ENCODE measurements at regions not wholly inside any gene's neighbourhood (a gene's known extent, or its start where the extent isn't known, plus 50 kb on each side); places are given as distances from the start of the nearest gene placed in this dataset.
A peak's percentile ranks its signal among the peaks of the same experiment; 100 is the strongest.

- no peak for TF ChIP-seq CEBPB (IDR thresholded peaks at IDR 0.05)
- no peak for TF ChIP-seq EGR1 (IDR thresholded peaks at IDR 0.05)
- TF ChIP-seq TAF1 (IDR thresholded peaks at IDR 0.05; ENCODE audit: low read depth), result no peak
- no peak for TF ChIP-seq NFIC (IDR thresholded peaks at IDR 0.05)
- TF ChIP-seq TEAD4 (IDR thresholded peaks at IDR 0.05), result no peak
- TF ChIP-seq CREB1 (IDR thresholded peaks at IDR 0.05; ENCODE audit: low read depth), result no peak
- no peak for TF ChIP-seq TCF12 (IDR thresholded peaks at IDR 0.05; ENCODE audit: low read depth)
- no peak for TF ChIP-seq RAD21 (IDR thresholded peaks at IDR 0.05; ENCODE audit: low read depth)
- TF ChIP-seq REST (IDR thresholded peaks at IDR 0.05; ENCODE audit: low read depth), result no peak
- no peak for TF ChIP-seq MAX (IDR thresholded peaks at IDR 0.05)
- TF ChIP-seq ZBTB7A (IDR thresholded peaks at IDR 0.05; ENCODE audit: low read depth), result no peak
- no peak for TF ChIP-seq FOXM1 (IDR thresholded peaks at IDR 0.05; ENCODE audit: borderline replicate concordance, low read depth)
Measured at GRCh38 chr1:244758708-244759107, 76.8 kb upstream of the COX20 start.

GRCh38 chr1:244759158-244759557, 76.3 kb upstream of the COX20 start:
- TF ChIP-seq CEBPB (IDR thresholded peaks at IDR 0.05) (no peak), FOXM1 (IDR thresholded peaks at IDR 0.05; ENCODE audit: borderline replicate concordance, low read depth) (no peak), MAX (IDR thresholded peaks at IDR 0.05) (no peak), USF1 (IDR thresholded peaks at IDR 0.05) (no peak), TAF1 (IDR thresholded peaks at IDR 0.05; ENCODE audit: low read depth) (no peak), TEAD4 (IDR thresholded peaks at IDR 0.05) (no peak), EP300 (IDR thresholded peaks at IDR 0.05; ENCODE audit: borderline replicate concordance) (no peak), YY1 (IDR thresholded peaks at IDR 0.05; ENCODE audit: low read depth) (no peak), EGR1 (IDR thresholded peaks at IDR 0.05) (no peak), TCF12 (IDR thresholded peaks at IDR 0.05; ENCODE audit: low read depth) (no peak), ZBTB7A (IDR thresholded peaks at IDR 0.05; ENCODE audit: low read depth) (no peak)

- TF ChIP-seq TEAD4 (IDR thresholded peaks at IDR 0.05) (no peak), CEBPB (IDR thresholded peaks at IDR 0.05) (no peak), FOXM1 (IDR thresholded peaks at IDR 0.05; ENCODE audit: borderline replicate concordance, low read depth) (no peak), ZBTB7A (IDR thresholded peaks at IDR 0.05; ENCODE audit: low read depth) (no peak), REST (IDR thresholded peaks at IDR 0.05; ENCODE audit: low read depth) (no peak), EP300 (IDR thresholded peaks at IDR 0.05; ENCODE audit: borderline replicate concordance) (no peak), TCF12 (IDR thresholded peaks at IDR 0.05; ENCODE audit: low read depth) (no peak), NFIC (IDR thresholded peaks at IDR 0.05) (no peak), USF1 (IDR thresholded peaks at IDR 0.05) (no peak), YY1 (IDR thresholded peaks at IDR 0.05; ENCODE audit: low read depth) (no peak), RAD21 (IDR thresholded peaks at IDR 0.05; ENCODE audit: low read depth) (no peak), EGR1 (IDR thresholded peaks at IDR 0.05) (no peak), TAF1 (IDR thresholded peaks at IDR 0.05; ENCODE audit: low read depth) (no peak), CREB1 (IDR thresholded peaks at IDR 0.05; ENCODE audit: low read depth) (no peak), MAX (IDR thresholded peaks at IDR 0.05) (no peak)
Measured at GRCh38 chr1:244760471-244760870, 75.0 kb upstream of the COX20 start.

GRCh38 chr1:244761279-244761678, 74.2 kb upstream of the COX20 start:
- no peak for TF ChIP-seq CEBPB (IDR thresholded peaks at IDR 0.05)
- 0 out of 2 replicates have a peak, but pooled peaks have one; percentile 33 for TF ChIP-seq YY1 (IDR thresholded peaks at IDR 0.05; ENCODE audit: low read depth)
- peak; percentile 87 for TF ChIP-seq MAX (IDR thresholded peaks at IDR 0.05)
- TF ChIP-seq ZBTB7A (IDR thresholded peaks at IDR 0.05; ENCODE audit: low read depth), result no peak
- peak; percentile 78 for TF ChIP-seq USF1 (IDR thresholded peaks at IDR 0.05)

GRCh38 chr1:244762629-244763028, 72.8 kb upstream of the COX20 start:
- TF ChIP-seq TCF12 (IDR thresholded peaks at IDR 0.05; ENCODE audit: low read depth), result no peak
- no peak for TF ChIP-seq RAD21 (IDR thresholded peaks at IDR 0.05; ENCODE audit: low read depth)
- no peak for TF ChIP-seq TEAD4 (IDR thresholded peaks at IDR 0.05)
- TF ChIP-seq NFIC (IDR thresholded peaks at IDR 0.05), result no peak
- no peak for TF ChIP-seq REST (IDR thresholded peaks at IDR 0.05; ENCODE audit: low read depth)
- no peak for TF ChIP-seq EGR1 (IDR thresholded peaks at IDR 0.05)
- no peak for TF ChIP-seq CEBPB (IDR thresholded peaks at IDR 0.05)
- no peak for TF ChIP-seq YY1 (IDR thresholded peaks at IDR 0.05; ENCODE audit: low read depth)
- TF ChIP-seq TAF1 (IDR thresholded peaks at IDR 0.05; ENCODE audit: low read depth), result no peak
- no peak for TF ChIP-seq ZBTB7A (IDR thresholded peaks at IDR 0.05; ENCODE audit: low read depth)
- TF ChIP-seq CREB1 (IDR thresholded peaks at IDR 0.05; ENCODE audit: low read depth), result no peak
- TF ChIP-seq MAX (IDR thresholded peaks at IDR 0.05), result no peak

Measured in Ishikawa (cell line).